ENCODE measurements at regions not wholly inside any gene's neighbourhood (a gene's known extent, or its start where the extent isn't known, plus 50 kb on each side); places are given as distances from the start of the nearest gene placed in this dataset.
"Not testable (repeated sequence)": the region's sequence is repeated elsewhere in the genome, so short reads cannot be mapped to it uniquely, and the experiment has no call there.

DNA sequence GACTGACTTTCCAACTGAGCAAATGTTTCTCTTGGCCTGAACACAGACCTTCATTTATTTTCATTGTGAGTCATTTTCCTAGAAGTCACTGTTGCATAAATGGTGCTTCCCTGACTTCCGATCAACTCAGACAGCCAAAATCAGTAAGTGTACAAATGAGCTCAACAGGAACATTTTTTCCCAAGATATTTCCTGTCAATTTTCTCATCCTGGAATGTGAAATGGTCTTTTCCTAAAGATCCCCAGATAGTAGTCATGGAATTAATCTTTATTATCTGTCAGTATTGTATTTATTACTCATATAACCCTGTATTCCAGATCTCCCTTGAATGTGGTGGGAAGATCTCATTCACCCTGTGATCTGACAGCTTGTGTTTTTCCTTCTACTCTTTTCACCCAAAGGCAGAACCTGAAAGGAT is 360.3 kb upstream of the KIF2B start:
- Histone ChIP-seq H3K9ac (ENCODE audit: low read length) (no peak overlapping the region), H3F3A (ENCODE audit: insufficient read depth, low read length) (no peaks in the 10 kb centered on the region), H2AFZ (ENCODE audit: low read length) (no peak overlapping the region), H3K4me1 (ENCODE audit: insufficient read depth, low read length, severe bottlenecking) (no peaks in the 10 kb centered on the region), H3K4me3 (ENCODE audit: low read depth, low read length, poor library complexity, severe bottlenecking) (no peak overlapping the region), H3K27ac (ENCODE audit: low read depth, low read length, poor library complexity, severe bottlenecking) (no peak overlapping the region), H3K9me2 (ENCODE audit: low read depth, low read length) (no peaks in the 10 kb centered on the region), H3K9me3 (ENCODE audit: low read length) (no peaks in the 10 kb centered on the region), H3K4me2 (ENCODE audit: low read length) (no peak overlapping the region), H3K27me3 (ENCODE audit: insufficient read depth, low read length) (no peaks in the 10 kb centered on the region), H4K20me1 (ENCODE audit: insufficient read depth, low read length) (no peaks in the 10 kb centered on the region), H3K79me2 (ENCODE audit: insufficient read depth, low read length) (no peaks in the 10 kb centered on the region), H3K36me3 (ENCODE audit: insufficient read depth, low read length) (no peaks in the 10 kb centered on the region)
- TF ChIP-seq EZH2 (IDR thresholded peaks at IDR 0.05; ENCODE audit: borderline replicate concordance, low read length) = no peak
- TF ChIP-seq, protein P1, sequence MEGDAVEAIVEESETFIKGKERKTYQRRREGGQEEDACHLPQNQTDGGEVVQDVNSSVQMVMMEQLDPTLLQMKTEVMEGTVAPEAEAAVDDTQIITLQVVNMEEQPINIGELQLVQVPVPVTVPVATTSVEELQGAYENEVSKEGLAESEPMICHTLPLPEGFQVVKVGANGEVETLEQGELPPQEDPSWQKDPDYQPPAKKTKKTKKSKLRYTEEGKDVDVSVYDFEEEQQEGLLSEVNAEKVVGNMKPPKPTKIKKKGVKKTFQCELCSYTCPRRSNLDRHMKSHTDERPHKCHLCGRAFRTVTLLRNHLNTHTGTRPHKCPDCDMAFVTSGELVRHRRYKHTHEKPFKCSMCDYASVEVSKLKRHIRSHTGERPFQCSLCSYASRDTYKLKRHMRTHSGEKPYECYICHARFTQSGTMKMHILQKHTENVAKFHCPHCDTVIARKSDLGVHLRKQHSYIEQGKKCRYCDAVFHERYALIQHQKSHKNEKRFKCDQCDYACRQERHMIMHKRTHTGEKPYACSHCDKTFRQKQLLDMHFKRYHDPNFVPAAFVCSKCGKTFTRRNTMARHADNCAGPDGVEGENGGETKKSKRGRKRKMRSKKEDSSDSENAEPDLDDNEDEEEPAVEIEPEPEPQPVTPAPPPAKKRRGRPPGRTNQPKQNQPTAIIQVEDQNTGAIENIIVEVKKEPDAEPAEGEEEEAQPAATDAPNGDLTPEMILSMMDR (IDR thresholded peaks at IDR 0.05; ENCODE audit: low read length) = no peak

DNA sequence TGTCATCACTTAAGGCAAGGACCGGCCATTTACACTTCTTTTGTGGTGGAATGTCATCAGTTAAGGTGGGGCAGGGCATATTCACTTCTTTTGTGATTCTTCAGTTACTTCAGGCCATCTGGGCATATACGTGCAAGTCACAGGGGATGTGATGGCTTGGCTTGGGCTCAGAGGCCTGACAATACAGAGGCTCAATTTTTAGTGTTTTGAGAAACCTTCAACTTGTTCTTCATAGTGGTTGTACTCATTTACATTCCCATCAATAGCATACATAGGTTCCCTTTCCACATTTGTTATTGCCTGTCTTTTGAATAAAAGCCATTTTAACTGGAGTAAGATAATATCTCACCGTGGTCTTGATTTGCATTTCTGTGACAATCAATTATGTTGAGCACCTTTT is 366.8 kb upstream of the KIF2B start:
- not testable (repeated sequence) for H3K9me2 ChIP-seq (ENCODE audit: low read depth, low read length); H3K4me3 ChIP-seq (ENCODE audit: low read depth, low read length, poor library complexity, severe bottlenecking); H4K20me1 ChIP-seq (ENCODE audit: insufficient read depth, low read length); H3K36me3 ChIP-seq (ENCODE audit: insufficient read depth, low read length); H3K79me2 ChIP-seq (ENCODE audit: insufficient read depth, low read length); H3K27ac ChIP-seq (ENCODE audit: low read depth, low read length, poor library complexity, severe bottlenecking); H2AFZ ChIP-seq (ENCODE audit: low read length); H3K9me3 ChIP-seq (ENCODE audit: low read length); H3K4me2 ChIP-seq (ENCODE audit: low read length); H3F3A ChIP-seq (ENCODE audit: insufficient read depth, low read length); H3K27me3 ChIP-seq (ENCODE audit: insufficient read depth, low read length); H3K9ac ChIP-seq (ENCODE audit: low read length); H3K4me1 ChIP-seq (ENCODE audit: insufficient read depth, low read length, severe bottlenecking)

GRCh38 chr17:53454337-53454736 is 368.4 kb upstream of the KIF2B start:
- Histone ChIP-seq H3K4me3 (ENCODE audit: low read depth, low read length, poor library complexity, severe bottlenecking) (no peak overlapping the region), H2AFZ (ENCODE audit: low read length) (no peak overlapping the region), H3K4me1 (ENCODE audit: insufficient read depth, low read length, severe bottlenecking) (no peaks in the 10 kb centered on the region), H3K9me3 (ENCODE audit: low read length) (no peaks in the 10 kb centered on the region), H3K36me3 (ENCODE audit: insufficient read depth, low read length) (no peaks in the 10 kb centered on the region), H3K79me2 (ENCODE audit: insufficient read depth, low read length) (no peaks in the 10 kb centered on the region), H3K27ac (ENCODE audit: low read depth, low read length, poor library complexity, severe bottlenecking) (no peak overlapping the region), H3K9me2 (ENCODE audit: low read depth, low read length) (no peaks in the 10 kb centered on the region), H3K4me2 (ENCODE audit: low read length) (no peak overlapping the region), H4K20me1 (ENCODE audit: insufficient read depth, low read length) (no peaks in the 10 kb centered on the region), H3K9ac (ENCODE audit: low read length) (no peak overlapping the region), H3K27me3 (ENCODE audit: insufficient read depth, low read length) (no peaks in the 10 kb centered on the region), H3F3A (ENCODE audit: insufficient read depth, low read length) (no peaks in the 10 kb centered on the region)
- TF ChIP-seq EZH2 (IDR thresholded peaks at IDR 0.05; ENCODE audit: borderline replicate concordance, low read length) = no peak
- TF ChIP-seq, protein P1 (IDR thresholded peaks at IDR 0.05; ENCODE audit: low read length) = no peak

GRCh38 chr17:53449324-53449723 is 373.4 kb upstream of the KIF2B start:
- Histone ChIP-seq H3K79me2 (ENCODE audit: insufficient read depth, low read length) (no peaks in the 10 kb centered on the region), H3K9me3 (ENCODE audit: low read length) (no peaks in the 10 kb centered on the region), H3K4me3 (ENCODE audit: low read depth, low read length, poor library complexity, severe bottlenecking) (no peak overlapping the region), H3K9me2 (ENCODE audit: low read depth, low read length) (no peaks in the 10 kb centered on the region), H3F3A (ENCODE audit: insufficient read depth, low read length) (no peaks in the 10 kb centered on the region), H3K4me1 (ENCODE audit: insufficient read depth, low read length, severe bottlenecking) (no peaks in the 10 kb centered on the region), H3K36me3 (ENCODE audit: insufficient read depth, low read length) (no peaks in the 10 kb centered on the region), H3K9ac (ENCODE audit: low read length) (no peak overlapping the region), H3K4me2 (ENCODE audit: low read length) (no peak overlapping the region), H2AFZ (ENCODE audit: low read length) (no peak overlapping the region), H3K27ac (ENCODE audit: low read depth, low read length, poor library complexity, severe bottlenecking) (no peak overlapping the region), H4K20me1 (ENCODE audit: insufficient read depth, low read length) (no peaks in the 10 kb centered on the region), H3K27me3 (ENCODE audit: insufficient read depth, low read length) (no peaks in the 10 kb centered on the region)
- TF ChIP-seq, protein P1 (IDR thresholded peaks at IDR 0.05; ENCODE audit: low read length) = no peak
- TF ChIP-seq EZH2 (IDR thresholded peaks at IDR 0.05; ENCODE audit: borderline replicate concordance, low read length) = no peak

Data from OCI-LY1 (cell line).